ENCODE measurements at regions not wholly inside any gene's neighbourhood (a gene's known extent, or its start where the extent isn't known, plus 50 kb on each side); places are given as distances from the start of the nearest gene placed in this dataset.

DNA sequence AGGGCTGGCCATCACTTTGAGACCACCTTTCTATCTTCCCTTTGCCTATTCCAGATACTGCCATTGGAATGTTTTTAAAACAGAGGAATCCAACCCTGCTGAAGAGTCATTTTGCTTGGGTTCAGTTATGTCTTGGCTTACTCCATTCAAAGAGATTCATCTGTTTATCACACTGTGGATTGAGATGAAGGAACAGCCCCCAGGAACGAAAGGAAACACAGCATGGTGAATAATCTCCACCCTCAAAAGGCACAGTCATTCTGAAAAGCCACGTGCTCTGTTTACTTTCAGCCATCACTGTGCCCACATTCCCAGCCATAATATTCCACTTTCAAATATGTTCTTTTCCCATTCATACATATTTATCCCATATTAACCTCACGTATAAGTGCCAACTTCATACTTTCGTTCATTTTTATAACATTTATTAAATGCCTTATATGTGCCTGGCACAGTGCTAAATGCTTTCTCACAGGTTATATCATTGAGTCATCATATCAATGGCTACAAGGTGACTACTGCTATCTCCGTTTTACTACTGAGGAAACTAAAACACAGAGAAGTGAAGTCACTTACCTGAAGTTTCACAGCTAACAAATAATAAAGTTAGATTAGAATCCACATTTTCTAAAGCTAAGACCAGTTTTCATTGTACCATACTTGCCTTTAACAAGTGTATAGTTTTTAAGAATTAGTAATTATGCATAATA is 143.6 kb downstream of the OSR1 start:
- in situ Hi-C loops (cut with HindIII; ENCODE audit: low pct_ligation_motif_present, low pct_unique_long_range_greater_than_20kb, low sequenced_read_pairs): no loop called here
- no peak for DNase-seq

- in situ Hi-C loops (cut with HindIII; ENCODE audit: low pct_ligation_motif_present, low pct_unique_long_range_greater_than_20kb, low sequenced_read_pairs): no loop called here
- no peak for DNase-seq
Observed at GRCh38 chr2:19209575-19210341, 148.7 kb downstream of the OSR1 start.

DNA sequence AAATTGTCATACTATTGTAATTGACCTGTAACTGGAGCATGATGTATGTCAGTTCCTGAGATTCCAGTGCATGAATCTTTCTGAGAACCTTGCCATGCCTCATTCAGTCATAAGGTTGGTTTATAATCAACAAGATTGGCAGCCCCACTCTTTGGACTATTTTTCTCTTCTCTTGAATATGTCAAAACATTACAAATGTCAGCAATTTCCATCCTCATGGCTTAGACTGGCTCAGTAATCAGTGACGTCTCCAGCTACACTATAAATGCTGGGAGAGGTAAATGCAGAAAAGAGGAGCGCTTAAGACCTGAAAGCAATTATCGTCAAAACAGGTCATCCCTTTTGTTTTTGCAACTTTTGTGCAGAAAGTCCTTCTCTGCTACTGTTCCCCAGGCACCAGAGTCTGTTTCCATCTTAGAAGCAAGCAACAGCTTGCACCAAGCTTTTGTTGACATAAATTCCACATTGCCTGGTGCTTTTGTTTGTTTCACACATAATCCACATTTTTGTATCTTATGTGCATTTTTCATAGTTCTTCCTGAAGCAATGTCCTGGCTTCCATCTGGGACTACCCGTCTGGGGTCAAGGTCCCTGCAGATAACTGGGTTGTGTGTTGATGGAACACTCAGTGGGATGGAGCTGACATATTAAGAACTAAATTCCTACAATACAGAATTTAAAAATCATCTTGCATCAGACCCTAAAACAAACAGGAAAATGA is 149.8 kb downstream of the OSR1 start:
- in situ Hi-C loops (cut with HindIII; ENCODE audit: low pct_ligation_motif_present, low pct_unique_long_range_greater_than_20kb, low sequenced_read_pairs): no loop called here
- DNase-seq: no peak

GRCh38 chr2:19207452-19207851 is 151.0 kb downstream of the OSR1 start:
- DNase-seq: no peak
- in situ Hi-C loops (cut with HindIII; ENCODE audit: low pct_ligation_motif_present, low pct_unique_long_range_greater_than_20kb, low sequenced_read_pairs): no loop called here

GRCh38 chr2:19205983-19206533 is 152.4 kb downstream of the OSR1 start:
- DNase-seq: no peak

GRCh38 chr2:19203866-19204265 is 154.6 kb downstream of the OSR1 start:
- no peak for DNase-seq
- in situ Hi-C loops (cut with HindIII; ENCODE audit: low pct_ligation_motif_present, low pct_unique_long_range_greater_than_20kb, low sequenced_read_pairs): no loop called here

More at GRCh38 chr2:19205983-19206533, 152.4 kb downstream of the OSR1 start:
- in situ Hi-C loops (cut with HindIII; ENCODE audit: low pct_ligation_motif_present, low pct_unique_long_range_greater_than_20kb, low sequenced_read_pairs): no loop called here

GRCh38 chr2:19201911-19202462 is 156.4 kb downstream of the OSR1 start:
- in situ Hi-C loops (cut with HindIII; ENCODE audit: low pct_ligation_motif_present, low pct_unique_long_range_greater_than_20kb, low sequenced_read_pairs): no loop called here
- no peak for DNase-seq

- no peak for DNase-seq
- in situ Hi-C loops (cut with HindIII; ENCODE audit: low pct_ligation_motif_present, low pct_unique_long_range_greater_than_20kb, low sequenced_read_pairs): no loop called here
Observed at GRCh38 chr2:19198381-19198780, 160.0 kb downstream of the OSR1 start.

- no peak for DNase-seq
- in situ Hi-C loops (cut with HindIII; ENCODE audit: low pct_ligation_motif_present, low pct_unique_long_range_greater_than_20kb, low sequenced_read_pairs): no loop called here
Observed at GRCh38 chr2:19195661-19196060, 162.8 kb downstream of the OSR1 start.

- in situ Hi-C loops (cut with HindIII; ENCODE audit: low pct_ligation_motif_present, low pct_unique_long_range_greater_than_20kb, low sequenced_read_pairs): no loop called here
- no peak for DNase-seq
Observed at GRCh38 chr2:19189391-19189790, 169.0 kb downstream of the OSR1 start.

- DNase-seq: no peak
- in situ Hi-C loops (cut with HindIII; ENCODE audit: low pct_ligation_motif_present, low pct_unique_long_range_greater_than_20kb, low sequenced_read_pairs): no loop called here
Observed at GRCh38 chr2:19187323-19188020, 171.0 kb downstream of the OSR1 start.

GRCh38 chr2:19185086-19185485 is 173.3 kb downstream of the OSR1 start:
- DNase-seq: no peak
- in situ Hi-C loops (cut with HindIII; ENCODE audit: low pct_ligation_motif_present, low pct_unique_long_range_greater_than_20kb, low sequenced_read_pairs): no loop called here

- in situ Hi-C loops (cut with HindIII; ENCODE audit: low pct_ligation_motif_present, low pct_unique_long_range_greater_than_20kb, low sequenced_read_pairs): no loop called here
- DNase-seq: no peak
Observed at GRCh38 chr2:19178175-19178574, 180.2 kb downstream of the OSR1 start.

DNA sequence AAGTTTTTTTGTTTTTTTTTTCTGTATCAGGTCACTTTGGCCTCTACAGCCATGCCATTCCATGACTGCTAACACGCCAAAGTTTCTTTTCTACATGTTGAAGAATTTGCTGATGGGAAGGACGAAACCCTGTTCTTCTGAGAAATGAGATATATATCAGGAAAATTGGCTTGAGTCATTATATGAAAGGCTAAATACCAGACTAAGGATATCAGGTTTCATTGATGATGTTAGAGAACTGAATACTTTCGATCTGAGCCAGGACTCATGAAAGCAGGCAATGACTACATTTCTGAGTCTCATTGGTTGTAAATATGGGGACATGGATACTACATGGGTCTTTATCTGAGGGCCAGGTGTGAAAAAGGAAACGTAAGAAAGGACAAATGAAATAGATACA is 181.4 kb downstream of the OSR1 start:
- DNase-seq: no peak
- in situ Hi-C loops (cut with HindIII; ENCODE audit: low pct_ligation_motif_present, low pct_unique_long_range_greater_than_20kb, low sequenced_read_pairs): no loop called here

GRCh38 chr2:19176172-19176852 is 182.1 kb downstream of the OSR1 start:
- in situ Hi-C loops (cut with HindIII; ENCODE audit: low pct_ligation_motif_present, low pct_unique_long_range_greater_than_20kb, low sequenced_read_pairs): no loop called here
- no peak for DNase-seq

GRCh38 chr2:19174176-19174575 is 184.2 kb downstream of the OSR1 start:
- in situ Hi-C loops (cut with HindIII; ENCODE audit: low pct_ligation_motif_present, low pct_unique_long_range_greater_than_20kb, low sequenced_read_pairs): no loop called here
- DNase-seq: no peak

DNA sequence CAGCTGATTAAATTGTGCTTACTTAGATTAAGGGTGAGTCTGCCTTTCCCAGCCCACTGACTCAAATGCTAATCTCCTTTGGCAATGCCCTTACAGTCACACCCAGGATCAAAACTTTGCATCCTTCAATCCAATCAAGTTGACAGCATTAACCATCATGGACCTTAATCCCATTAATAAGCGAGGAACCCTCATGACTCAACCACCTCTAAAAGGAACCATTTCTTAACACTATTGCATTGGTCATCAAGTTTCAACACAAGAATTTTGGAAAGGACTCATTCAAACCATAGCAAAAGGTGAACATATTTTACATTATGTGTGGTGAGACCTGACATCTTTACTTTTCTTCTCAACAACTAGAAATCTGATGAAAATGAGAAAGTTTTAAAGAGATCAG is 187.0 kb downstream of the OSR1 start:
- DNase-seq: no peak
- in situ Hi-C loops (cut with HindIII; ENCODE audit: low pct_ligation_motif_present, low pct_unique_long_range_greater_than_20kb, low sequenced_read_pairs): no loop called here
